Activated CD4-positive, CD25-positive, alpha-beta regulatory T cell (primary cell): ENCODE measurements at regions not wholly inside any gene's neighbourhood (a gene's known extent, or its start where the extent isn't known, plus 50 kb on each side); places are given as distances from the start of the nearest gene placed in this dataset.
A peak's percentile ranks its signal among the peaks of the same experiment; 100 is the strongest.

Experiments used
- DNase-seq, 4 experiments: peaks; one replicate each; lab custom pipeline; 2025; lab: John Stamatoyannopoulos, UW

DNA sequence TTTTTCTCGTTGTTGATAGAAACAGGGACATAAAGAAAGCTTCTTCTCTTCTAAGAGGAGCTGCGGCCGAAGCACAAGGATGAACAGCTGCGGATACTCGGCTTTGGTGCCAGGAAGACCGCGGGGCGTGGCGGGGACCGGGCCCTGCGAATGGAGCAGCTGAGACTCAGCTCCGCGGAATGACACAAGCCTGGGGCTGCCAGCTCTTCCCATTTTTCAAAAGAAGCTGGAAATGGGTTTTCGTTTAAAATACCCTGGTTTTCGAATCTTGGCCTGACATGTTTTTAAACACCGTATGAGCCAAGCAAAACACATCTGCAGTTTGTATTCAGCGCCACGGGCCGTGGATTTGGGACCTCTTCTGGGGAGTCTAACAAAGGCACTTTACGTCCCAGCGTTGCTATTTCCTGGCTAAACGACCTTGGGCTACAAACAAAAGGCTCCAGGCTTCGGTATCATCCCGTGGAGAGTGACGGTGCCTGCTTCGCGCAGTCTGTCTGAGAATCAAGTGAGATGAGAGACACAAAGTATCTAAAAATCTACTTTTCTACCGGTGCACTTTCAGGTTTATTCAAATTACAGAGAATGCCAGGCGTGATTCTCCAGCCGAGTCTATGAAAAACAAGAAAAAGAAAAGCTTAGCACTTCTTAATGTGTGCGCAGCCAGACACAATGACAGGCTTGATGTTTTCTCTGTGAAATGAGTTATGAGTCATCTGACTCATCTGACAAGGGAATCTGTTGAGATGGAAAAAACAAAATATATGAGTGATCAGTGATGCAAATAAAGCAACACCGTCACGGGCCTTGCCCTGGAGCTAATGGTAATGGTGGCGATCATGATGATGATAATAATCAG, 114.0 kb upstream of the TMEM132D start:
- no peak for DNase-seq

DNA sequence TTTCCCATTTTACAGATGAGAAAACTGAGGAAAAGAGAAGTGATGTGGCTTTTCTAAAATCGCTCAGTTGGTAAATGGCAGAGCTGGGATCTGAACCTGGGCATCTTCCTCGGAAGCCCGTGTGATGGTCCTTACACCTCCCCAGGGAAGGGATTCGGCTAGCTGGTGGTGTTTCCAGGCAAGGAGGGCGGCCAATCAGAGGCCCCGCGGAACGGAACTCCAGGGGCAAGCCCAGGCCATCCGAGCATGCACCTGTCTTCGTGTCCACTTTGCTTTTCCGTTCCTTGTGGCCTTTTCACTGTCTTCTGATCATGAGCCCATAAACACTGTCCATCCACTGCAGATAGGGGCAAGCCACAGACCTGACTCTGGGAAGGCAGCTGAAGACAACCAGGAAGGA, 114.8 kb upstream of the TMEM132D start:
- DNase-seq, result no peak

DNA sequence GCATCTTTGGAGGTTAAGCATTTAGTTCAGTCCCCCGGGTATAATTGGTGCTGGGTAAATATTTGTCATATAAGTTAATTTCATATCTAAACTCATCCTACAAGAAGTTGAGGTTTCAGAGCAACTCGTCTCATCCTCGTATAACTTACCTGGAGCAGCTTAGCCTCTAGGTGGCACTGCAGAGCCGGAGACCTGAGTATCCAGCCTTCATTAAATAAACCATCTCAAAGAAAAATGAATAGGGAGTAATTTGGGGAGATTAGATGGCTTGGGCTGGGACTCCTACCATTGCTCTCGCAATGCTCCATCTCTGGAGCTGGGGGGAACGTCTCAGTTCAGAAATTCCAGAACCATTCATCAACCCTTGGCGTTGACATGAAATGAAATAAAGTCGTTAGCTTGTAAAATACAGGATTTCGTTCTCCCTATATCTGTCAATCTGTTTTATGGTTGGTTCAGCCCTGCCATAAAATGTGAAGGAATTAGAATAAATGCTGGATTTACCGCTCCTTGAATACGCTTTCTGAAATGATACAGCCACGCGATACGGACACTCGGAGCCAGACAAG, 122.9 kb upstream of the TMEM132D start:
- DNase-seq, result no peak

DNA sequence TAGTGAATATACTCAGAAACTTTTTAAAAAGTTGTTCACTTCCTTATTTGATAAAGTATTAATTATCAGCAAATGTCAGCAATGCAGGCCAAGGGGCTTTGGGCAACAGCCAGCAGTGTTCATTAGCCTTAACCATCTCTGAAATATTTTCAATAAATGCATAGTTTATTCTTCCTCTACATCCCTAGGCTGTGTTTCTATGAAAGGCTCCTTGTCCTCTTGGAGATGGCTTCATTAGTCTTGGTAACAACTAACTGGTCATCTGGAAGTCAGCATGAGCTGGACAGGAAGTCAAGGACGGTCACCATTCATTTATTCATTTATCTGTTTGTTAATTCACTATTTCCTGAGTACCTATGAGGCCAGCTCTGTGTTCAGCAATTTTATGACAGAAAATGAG, 124.0 kb upstream of the TMEM132D start:
- DNase-seq, result no peak

DNA sequence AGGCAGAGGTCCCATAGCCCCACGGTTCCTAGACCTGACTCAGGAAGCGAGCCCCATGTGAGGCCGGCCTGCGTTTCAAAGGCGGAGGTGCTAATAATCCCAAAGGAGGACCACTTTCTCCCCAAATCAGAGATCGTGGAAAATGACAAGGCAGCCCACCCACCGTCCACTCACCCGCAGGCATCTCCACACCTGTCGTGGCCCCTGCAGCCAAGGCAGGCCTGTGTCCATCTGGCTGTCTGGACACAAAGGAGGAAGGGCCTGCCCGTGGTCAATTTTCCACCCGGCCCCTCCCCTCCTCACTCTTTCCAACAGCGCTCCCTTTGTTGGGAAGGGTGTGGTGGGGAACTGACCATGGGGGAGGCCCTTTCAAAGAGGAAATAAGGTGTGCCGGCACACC, 125.3 kb upstream of the TMEM132D start:
- DNase-seq, result no peak

DNA sequence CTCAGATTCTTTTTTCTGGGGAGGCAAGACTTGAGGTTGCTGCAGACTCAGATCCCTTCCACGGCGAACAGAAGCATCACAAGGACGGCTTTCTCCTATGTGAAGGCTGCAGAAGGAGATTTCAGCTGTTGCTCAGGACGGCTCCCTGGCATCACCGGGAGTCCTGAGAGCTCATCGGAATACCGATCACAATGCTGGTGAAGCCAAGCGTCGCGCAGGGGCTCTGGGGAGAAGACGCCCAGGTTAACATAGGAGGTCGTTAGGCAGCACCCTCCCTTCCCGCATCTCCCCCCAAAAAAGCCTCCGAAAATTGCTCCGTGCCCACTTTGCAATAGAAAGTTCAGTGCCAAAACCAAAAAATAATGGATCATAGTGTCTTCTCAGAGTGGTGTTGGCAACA, 127.2 kb upstream of the TMEM132D start:
- DNase-seq, result no peak

DNA sequence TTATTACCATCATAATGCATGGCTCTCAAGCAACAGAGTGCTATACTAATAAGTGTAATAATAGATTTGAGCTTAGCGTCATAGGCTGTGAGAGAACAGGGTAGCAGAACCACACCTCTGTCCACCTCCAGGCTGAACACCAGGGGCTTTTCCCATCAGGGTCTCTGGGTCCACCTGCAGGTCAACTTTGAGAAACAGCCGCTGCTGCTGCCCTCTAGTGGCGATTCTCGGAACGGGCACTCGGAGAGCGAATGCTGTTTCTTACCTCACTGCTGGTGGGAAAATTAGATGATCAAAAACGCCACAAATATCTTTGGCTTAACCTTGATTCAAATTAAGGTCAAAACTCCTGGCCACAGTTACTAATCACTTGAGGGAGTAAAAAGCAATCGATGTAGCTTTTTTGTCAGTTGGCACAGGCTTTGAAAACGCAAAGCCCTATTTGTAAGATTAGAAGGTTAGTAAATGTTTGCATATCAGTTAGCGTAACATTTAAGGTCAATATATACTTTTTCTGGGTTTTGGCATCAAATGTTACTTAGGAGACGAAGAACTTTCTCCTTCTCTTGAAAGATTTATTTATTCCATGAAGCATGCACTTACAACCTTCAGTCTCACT, 127.9 kb upstream of the TMEM132D start:
- peak in 2 of 4 experiments; percentile 5 to 48 for DNase-seq

DNA sequence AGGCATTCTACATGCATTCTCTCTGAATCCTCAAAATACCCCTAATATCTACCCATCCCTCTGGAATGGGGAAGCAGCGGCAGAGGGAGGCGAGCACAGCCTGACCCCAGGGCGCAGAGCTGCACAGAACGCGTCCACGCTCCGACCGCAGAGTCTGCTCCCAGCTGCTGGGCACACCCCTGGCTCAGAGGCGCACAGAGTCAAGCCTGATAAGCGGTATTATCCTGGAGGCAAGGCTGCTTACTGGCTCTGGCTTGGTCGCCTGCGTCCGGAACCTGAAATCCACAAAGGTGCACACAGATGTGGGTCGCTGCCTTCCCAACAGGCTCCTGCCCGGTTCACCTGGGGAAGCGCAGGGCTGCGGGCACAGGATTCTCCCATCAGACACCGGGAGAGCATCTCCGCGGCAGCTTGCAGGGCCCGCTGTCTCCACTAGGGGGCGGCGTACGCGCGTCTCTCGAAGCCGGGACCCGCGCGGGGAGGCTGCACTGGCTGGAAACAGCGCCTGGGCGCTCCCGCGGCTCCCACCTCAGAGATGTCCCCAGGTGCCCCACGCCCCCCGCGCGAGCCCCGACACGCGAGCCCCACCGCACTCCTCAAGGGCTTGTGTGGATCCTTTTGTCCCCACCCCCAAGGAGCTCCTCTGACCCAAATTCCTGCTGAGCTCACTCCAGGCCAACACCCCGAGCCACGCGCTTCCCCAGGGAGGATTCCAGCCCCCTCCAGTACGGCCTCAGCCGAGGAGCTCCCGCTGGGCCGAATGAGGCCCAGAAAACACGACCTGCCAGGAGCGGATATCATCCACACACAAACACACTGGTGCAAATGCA, 120.1 kb upstream of the FZD10 start:
- no peak for DNase-seq

DNA sequence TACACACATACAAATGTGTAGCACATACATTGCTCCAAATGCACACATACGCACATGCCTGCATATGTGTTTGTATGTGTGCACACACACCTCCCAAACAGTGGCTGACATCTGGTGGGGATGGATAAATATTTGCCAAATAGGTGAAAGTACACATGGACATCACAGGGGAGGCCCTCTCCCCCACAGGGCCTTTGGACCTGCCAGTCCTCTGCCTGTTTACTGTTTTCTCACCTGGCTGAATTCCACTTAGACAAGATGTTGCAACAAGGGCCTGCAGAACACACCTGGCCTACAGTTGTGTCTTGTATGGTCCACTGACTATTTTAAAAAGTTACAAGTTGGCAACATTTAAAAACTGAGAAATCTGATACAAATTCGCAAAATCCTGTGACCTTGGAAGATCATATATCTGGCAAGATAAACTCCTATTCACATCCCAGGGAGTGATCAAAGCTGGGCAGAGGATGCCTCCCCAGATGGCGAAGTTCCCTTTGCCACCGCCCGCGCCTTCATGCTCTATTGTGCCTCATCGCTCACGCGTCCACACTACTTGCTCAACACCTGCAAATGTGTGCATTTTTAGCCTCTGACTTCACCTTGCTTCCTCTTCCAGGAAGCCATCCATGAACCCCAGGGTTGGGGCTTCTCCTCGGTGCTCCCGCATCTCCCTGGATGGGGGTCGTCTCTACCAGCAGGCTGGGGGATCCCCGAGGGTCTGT, 118.4 kb upstream of the FZD10 start:
- DNase-seq, result no peak

DNA sequence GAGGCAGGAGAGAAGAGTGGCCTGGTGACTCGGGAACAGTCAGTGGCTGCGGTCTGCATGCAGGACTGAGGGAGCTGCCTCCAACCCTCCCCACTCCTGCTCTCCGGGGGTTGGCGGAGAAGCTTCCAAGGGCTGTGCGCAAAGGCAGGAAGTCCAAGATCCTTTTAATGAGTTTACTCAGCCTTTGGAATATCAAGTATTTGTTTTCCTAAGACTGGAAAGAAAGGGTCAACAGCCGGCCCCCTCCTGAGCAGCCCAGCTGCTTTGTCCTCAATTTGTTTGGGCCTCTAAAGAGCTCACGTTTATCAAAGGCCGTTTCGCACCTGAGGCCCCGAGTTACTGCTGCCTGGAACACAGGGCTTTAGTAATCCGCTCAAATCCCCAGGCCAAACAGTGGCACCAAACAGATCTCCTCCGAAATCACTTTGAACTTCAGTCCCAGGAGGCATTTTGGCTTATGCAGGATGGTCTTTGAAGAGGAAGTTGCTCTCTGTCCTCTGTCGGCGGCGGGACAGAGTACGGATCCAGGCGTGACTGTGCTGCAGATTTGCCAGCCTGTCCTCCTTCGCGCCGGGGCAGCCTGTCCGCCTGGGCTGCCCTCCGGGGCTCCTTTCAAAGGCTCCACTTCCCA, 117.2 kb upstream of the FZD10 start:
- no peak for DNase-seq

DNA sequence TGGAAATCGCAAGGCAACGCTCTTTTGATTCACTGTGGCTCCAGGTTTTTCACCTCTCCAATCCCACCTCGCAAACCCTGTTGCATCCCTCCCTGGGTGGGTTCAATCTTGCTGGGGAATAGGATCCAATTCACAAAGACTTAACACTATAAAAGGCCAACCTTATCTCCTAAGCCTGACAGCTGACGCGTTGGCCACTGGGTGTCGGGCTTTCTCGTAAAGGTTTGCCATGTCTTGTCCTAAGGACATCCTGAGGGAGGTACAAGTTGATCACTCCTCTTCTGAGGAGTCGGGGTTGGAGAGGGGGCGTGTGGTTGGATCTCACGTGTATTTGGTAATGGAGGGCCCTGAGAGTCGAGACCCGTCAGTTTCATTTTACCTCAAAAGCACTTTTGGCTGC, 112.6 kb upstream of the FZD10 start:
- no peak for DNase-seq

DNA sequence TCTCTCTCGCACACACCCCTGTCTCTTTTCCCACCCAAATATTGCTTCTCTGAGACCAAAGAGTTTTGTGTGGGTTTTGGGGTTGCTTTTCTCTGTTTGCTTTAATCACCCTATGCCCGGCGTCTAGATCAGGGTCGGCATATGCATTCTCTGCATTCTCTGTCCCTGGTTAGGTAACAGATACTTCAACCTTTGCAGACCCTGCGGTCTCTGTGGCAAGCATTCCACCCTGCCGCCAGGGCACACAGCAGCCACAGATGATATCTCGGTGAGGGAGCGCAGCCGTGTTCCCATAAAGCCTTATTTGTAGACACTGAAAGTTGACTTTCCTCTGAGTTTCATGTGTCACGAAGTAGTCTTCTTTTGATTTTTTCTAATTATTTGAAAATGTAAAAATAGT, 110.4 kb upstream of the FZD10 start:
- DNase-seq, result no peak

DNA sequence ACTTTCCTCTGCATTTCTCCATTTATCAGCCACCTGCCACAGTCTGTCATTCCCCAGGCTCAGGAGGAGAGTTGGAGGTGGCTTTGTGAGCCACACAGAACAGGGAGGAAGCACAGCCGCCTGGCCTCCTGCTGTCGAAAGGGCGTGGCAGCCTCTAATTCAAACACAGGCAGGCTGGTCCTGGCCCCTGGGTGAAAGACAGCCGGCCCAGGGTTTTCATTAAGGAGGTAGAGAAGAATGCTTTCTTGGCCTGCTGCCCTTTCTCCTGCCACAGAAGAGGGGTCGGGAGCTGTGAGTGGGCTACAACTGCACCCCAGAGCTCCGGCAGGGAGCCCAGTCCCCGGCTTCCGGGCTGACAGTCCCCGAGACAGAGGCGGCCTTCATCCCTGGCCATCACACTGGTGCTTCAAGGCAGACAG, 108.6 kb upstream of the FZD10 start:
- DNase-seq, result no peak

DNA sequence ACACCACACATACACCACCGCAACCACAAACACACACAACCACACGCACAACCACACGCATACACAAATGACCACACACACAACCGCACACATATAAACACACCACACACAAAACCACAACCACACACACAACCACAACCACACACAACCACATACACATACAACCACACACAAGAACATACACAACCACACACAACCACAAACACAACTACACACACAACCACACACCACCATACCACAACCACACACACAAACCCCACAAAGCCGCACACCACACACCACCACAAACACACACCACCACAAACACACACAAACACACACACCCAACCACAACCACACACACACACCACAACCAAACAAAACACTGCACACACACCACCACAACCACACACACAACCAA, 107.5 kb upstream of the FZD10 start:
- no peak for DNase-seq

DNA sequence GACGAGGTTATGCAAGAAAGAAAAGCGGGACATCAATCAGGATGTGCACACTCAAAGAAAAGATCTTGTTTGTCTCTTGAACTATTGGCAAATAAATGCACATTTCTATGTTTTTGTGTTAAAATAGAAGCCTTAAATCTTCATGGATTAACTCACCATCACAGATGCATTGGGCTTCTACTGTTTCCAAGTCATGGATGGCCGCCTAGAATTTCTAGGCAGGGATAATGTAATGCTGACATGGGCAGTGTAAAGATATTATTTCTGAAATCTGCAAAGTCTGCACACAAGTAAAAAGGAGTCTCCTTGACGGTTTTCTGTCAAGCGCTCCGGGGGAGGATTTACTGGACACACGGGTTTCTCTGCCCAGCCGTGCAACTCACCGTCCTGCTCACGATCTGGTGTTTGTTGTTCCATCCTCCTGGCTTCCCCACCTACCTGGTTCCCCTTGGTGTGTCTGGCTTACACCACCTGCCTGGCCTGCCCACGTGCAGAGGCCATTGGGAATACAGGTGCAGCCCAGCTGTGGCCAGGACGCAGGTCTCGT, 103.3 kb upstream of the FZD10 start:
- no peak for DNase-seq

DNA sequence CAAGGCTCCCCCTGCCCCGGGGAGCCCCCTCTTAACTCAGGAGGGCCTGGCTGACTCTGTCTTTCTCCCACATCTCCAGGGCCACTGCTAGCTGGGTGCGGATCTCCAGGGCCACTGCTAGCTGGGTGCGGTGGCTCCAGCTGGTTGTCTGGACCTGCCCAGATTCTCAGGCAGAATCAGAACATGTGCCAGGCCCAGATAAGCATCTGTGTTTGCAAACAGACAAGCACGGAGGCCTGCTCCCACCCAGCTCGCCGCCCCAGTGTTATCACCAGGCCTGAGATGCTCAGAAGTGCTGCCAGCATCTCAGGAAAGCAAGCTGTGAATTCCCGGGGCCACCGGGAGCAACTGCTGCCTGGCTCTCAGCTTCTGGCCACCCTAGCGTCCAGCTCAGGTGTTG, 98.4 kb upstream of the FZD10 start:
- no peak for DNase-seq

DNA sequence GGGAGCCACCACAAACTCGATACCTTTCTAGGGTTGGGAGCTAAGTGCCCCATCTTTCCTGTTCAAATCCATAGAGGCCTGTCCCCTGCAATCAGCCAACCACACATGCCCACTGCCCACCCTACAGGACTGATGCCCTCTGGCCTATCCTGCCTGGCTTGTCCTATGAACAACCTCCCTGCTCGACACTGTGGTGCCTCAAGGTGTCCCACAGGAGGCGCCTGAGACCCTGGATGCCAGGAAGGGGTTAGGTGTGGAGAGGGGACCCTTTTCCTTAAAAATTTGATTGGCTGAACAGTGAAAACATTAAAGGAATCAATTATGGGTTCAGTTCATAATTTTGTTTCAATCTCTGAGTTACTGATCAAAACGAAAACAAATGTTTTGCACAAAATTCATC, 97.3 kb upstream of the FZD10 start:
- DNase-seq, result no peak

DNA sequence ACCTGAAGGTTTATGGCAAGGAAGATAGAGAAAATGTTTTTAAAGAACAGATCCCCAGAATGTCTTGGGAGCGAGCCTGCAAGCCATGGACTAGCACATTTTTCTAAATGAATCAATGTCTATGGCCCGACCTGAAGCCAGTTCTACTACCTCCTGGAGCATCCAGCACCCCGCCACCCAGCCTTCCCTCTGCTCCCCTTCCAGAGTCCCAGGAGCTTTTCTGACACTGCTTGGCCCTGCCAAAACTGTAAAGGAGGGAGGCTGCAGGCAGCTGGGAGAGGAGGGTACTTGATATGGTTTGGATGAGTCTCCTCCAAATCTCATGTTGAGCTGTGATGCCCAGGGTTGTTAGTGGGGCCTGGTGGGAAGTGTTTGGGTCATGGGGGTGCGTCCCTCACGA, 95.5 kb upstream of the FZD10 start:
- no peak for DNase-seq

DNA sequence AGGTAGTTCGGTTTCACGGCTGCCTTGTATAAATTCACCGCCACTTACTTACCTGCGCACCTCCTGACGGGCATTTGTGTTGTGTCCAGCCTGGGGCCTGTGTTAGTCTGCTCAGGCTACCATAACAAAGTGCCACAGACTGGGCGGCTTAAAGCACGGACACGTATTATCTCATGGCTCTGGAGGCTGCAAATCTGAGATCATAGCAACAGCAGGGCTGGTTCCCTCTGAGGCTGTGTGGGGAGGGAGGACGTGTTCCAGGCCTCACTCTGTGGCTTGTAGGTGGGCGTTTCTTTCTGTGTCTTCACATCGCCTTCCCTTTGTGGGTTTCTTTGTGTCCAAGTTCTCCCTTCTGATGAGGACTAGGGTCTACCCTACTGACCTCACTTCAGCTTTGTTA, 93.5 kb upstream of the FZD10 start:
- DNase-seq, result no peak

DNA sequence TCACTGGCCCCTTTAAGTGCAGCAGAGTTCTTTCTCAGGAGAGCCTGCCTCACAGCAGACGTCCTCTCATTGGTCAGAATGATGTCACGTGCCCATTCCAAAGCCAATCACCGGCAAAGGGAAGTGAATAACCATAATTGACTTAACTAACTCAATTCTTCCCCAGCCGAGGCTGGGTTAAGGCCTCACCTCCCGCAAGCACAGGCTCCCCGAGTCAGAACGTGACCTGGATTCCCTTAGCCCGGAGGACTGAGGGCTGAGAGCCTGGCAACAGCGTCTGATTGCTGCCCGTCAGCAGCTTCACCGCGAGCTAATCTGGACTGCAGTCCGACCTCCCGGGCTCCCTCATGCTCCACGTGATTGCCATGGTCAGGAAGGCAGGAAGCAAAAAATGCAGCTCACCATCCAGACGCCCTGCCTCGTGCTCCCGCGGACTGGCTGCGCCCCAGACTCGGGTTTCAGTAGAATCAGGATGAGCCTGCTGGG, 92.1 kb upstream of the FZD10 start:
- DNase-seq, result no peak

DNA sequence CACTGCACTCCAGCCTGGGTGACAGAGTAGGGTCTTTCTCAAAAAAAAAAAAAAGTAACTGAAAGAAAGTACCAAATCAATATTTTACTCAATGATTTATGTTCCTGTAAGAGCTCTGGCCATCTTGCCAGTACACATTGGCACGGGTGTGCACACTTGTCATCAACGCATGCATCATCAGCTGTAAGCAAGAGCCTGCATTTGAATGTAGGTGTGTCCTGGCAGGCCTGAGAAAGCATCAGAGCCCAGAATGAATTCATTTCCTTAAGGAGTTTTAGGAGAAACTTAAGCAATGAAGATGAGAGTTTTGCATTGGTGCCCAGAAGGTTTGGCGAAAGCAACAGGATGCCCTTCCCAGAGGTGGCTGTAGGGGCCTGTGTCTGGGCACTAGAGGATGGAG, 88.5 kb upstream of the FZD10 start:
- DNase-seq, result no peak
